Nephron (organoid): ENCODE measurements at regions not wholly inside any gene's neighbourhood (a gene's known extent, or its start where the extent isn't known, plus 50 kb on each side); places are given as distances from the start of the nearest gene placed in this dataset.

Experiments used
- H3K27ac Mint-ChIP-seq, 3 experiments: 2 replicates each; pipeline ENCODE4 v1.8.0; 2020; ENCODE audit warnings: mixed read lengths in 3 of 3, mild to moderate bottlenecking in 2 of 3, moderate library complexity in 1 of 3
- H3K27me3 Mint-ChIP-seq: 2 replicates; pipeline ENCODE4 v1.8.0; 2021; ENCODE audit warnings: low read depth, mild to moderate bottlenecking, moderate library complexity, mixed read lengths
- H3K36me3 Mint-ChIP-seq: 2 replicates; pipeline ENCODE4 v1.8.0; 2020; ENCODE audit warnings: low read depth, mixed read lengths
- H3K4me1 Mint-ChIP-seq: 2 replicates; pipeline ENCODE4 v1.8.0; 2020; ENCODE audit warnings: mixed read lengths
- H3K4me3 Mint-ChIP-seq, 3 experiments: 2 replicates each; pipeline ENCODE4 v1.8.0; 2020; ENCODE audit warnings: mild to moderate bottlenecking in 3 of 3, mixed read lengths in 3 of 3, moderate library complexity in 2 of 3
- H3K9me3 Mint-ChIP-seq: 2 replicates; pipeline ENCODE4 v1.8.0; 2020; ENCODE audit warnings: mixed read lengths
- TF ChIP-seq, protein P1 (sequence below), 3 experiments: fragments of 200-600 bp; sonication (generic); IDR thresholded peaks; one replicate each; pipeline ENCODE4 v1.5.0; 2021; ENCODE audit warnings: antibody characterized with exemption in 3 of 3; ENCODE audit not compliant: unreplicated experiment in 3 of 3

- peaks cover 44% of the 10 kb centered on the region for H3K9me3 Mint-ChIP-seq
- H3K4me3 Mint-ChIP-seq: no peak overlapping the region
- H3K27ac Mint-ChIP-seq: no peak overlapping the region
- H3K27me3 Mint-ChIP-seq: peaks cover 5% of the 10 kb centered on the region
- TF ChIP-seq, protein P1, sequence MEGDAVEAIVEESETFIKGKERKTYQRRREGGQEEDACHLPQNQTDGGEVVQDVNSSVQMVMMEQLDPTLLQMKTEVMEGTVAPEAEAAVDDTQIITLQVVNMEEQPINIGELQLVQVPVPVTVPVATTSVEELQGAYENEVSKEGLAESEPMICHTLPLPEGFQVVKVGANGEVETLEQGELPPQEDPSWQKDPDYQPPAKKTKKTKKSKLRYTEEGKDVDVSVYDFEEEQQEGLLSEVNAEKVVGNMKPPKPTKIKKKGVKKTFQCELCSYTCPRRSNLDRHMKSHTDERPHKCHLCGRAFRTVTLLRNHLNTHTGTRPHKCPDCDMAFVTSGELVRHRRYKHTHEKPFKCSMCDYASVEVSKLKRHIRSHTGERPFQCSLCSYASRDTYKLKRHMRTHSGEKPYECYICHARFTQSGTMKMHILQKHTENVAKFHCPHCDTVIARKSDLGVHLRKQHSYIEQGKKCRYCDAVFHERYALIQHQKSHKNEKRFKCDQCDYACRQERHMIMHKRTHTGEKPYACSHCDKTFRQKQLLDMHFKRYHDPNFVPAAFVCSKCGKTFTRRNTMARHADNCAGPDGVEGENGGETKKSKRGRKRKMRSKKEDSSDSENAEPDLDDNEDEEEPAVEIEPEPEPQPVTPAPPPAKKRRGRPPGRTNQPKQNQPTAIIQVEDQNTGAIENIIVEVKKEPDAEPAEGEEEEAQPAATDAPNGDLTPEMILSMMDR (IDR thresholded peaks at IDR 0.05; ENCODE audit: unreplicated experiment in 3 of 3): no peak
- peaks cover 10% of the 10 kb centered on the region for H3K36me3 Mint-ChIP-seq
- peaks cover 11% of the 10 kb centered on the region for H3K4me1 Mint-ChIP-seq
Measured at GRCh38 chr6:112795316-112795715, 448.2 kb downstream of the RFPL4B start.

DNA sequence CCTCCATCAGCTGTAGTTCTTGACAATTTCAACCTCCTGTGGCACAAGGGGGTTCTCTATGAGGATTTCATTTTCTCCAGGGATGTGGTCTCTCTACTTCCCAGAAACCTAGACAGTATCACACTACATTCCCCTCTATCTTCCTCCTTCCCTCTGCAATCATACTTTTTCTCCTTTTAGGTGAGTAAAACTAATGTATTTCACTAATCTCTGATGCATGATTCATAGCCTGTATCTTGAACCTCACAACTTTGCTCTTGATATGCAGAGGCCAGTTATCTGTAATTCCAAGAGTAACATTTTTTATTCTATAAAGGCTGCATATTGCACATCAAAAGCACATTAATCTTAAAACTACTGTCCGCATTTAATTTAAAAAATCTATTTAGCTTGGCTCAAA, 449.6 kb downstream of the RFPL4B start:
- H3K36me3 Mint-ChIP-seq: peaks cover 10% of the 10 kb centered on the region
- TF ChIP-seq, protein P1 (IDR thresholded peaks at IDR 0.05; ENCODE audit: unreplicated experiment in 3 of 3): no peak
- H3K4me1 Mint-ChIP-seq: peaks cover 18% of the 10 kb centered on the region
- H3K9me3 Mint-ChIP-seq: peaks cover 44% of the 10 kb centered on the region
- no peak overlapping the region for H3K4me3 Mint-ChIP-seq
- peaks cover 5% of the 10 kb centered on the region for H3K27me3 Mint-ChIP-seq
- H3K27ac Mint-ChIP-seq: peak overlapping the region; percentile 42 to 70 (median 69)

DNA sequence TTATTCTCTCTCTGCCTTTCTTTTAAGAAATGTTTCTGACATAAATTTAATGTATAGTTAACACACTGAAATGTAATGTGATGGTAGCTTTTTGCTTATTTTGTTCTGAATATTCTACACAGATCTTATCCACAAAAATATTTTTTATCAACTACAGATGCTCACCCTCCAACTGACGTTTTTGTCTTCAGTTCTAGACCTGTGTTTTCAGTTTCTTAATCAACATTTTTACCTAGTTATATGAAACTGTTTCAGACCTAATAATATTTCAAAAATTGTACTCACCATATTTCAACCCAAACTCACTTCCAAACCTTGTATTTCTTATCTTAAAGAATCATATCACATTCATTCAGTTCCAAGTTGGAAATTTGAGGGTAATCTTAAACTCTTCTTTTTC, 452.8 kb downstream of the RFPL4B start:
- Mint-ChIP-seq H3K4me1 (peaks cover 36% of the 10 kb centered on the region), H3K9me3 (peaks cover 26% of the 10 kb centered on the region), H3K4me3 (no peak overlapping the region), H3K27ac (peak overlapping the region in 2 of 3 experiments; percentile 0 to 13), H3K27me3 (peaks cover 5% of the 10 kb centered on the region), H3K36me3 (peaks cover 10% of the 10 kb centered on the region)
- TF ChIP-seq, protein P1 (IDR thresholded peaks at IDR 0.05; ENCODE audit: unreplicated experiment in 3 of 3): no peak

- H3K4me3 Mint-ChIP-seq: no peak overlapping the region
- H3K27ac Mint-ChIP-seq: peak overlapping the region; percentile 0 to 37 (median 13)
- peaks cover 23% of the 10 kb centered on the region for H3K9me3 Mint-ChIP-seq
- H3K4me1 Mint-ChIP-seq: peaks cover 36% of the 10 kb centered on the region
- peaks cover 5% of the 10 kb centered on the region for H3K27me3 Mint-ChIP-seq
- TF ChIP-seq, protein P1 (IDR thresholded peaks at IDR 0.05; ENCODE audit: unreplicated experiment in 3 of 3): no peak
- H3K36me3 Mint-ChIP-seq: peaks cover 10% of the 10 kb centered on the region
Measured at GRCh38 chr6:112800439-112800838, 453.3 kb downstream of the RFPL4B start.

- H3K4me3 Mint-ChIP-seq: no peak overlapping the region
- H3K9me3 Mint-ChIP-seq: peaks cover 21% of the 10 kb centered on the region
- peak overlapping the region; percentile 0 to 45 (median 37) for H3K27ac Mint-ChIP-seq
- H3K27me3 Mint-ChIP-seq: peaks cover 5% of the 10 kb centered on the region
- peaks cover 36% of the 10 kb centered on the region for H3K4me1 Mint-ChIP-seq
- peaks cover 10% of the 10 kb centered on the region for H3K36me3 Mint-ChIP-seq
- TF ChIP-seq, protein P1 (IDR thresholded peaks at IDR 0.05; ENCODE audit: unreplicated experiment in 3 of 3): no peak
Measured at GRCh38 chr6:112800916-112801315, 453.8 kb downstream of the RFPL4B start.

GRCh38 chr6:112801468-112802080, 454.4 kb downstream of the RFPL4B start:
- Mint-ChIP-seq H3K36me3 (peaks cover 10% of the 10 kb centered on the region), H3K27me3 (peaks cover 5% of the 10 kb centered on the region), H3K4me1 (peaks cover 35% of the 10 kb centered on the region), H3K9me3 (peaks cover 14% of the 10 kb centered on the region), H3K27ac (peak overlapping the region; percentile 76 to 81 (median 80)), H3K4me3 (no peak overlapping the region)
- TF ChIP-seq, protein P1 (IDR thresholded peaks at IDR 0.05; ENCODE audit: unreplicated experiment in 3 of 3): no peak
